Right hindlimb (tissue), 1 donor: ENCODE measurements at regions not wholly inside any gene's neighbourhood (a gene's known extent, or its start where the extent isn't known, plus 50 kb on each side); places are given as distances from the start of the nearest gene placed in this dataset.
"Not testable (repeated sequence)": the region's sequence is repeated elsewhere in the genome, so short reads cannot be mapped to it uniquely, and the experiment has no call there.

ENCODE experiments used
- DNase-seq: peaks from one replicate; pipeline ENCODE4 v3.0.0-alpha.2; 2018

GRCh38 chr9:41754403-41754802 lies 374.8 kb downstream of the CNTNAP3B start:
- not testable (repeated sequence) for DNase-seq

- not testable (repeated sequence) for DNase-seq
Measured at GRCh38 chr9:41741897-41742296, 387.3 kb downstream of the CNTNAP3B start.

GRCh38 chr9:41741173-41741572 lies 388.1 kb downstream of the CNTNAP3B start:
- DNase-seq: not testable (repeated sequence)

- not testable (repeated sequence) for DNase-seq
Measured at GRCh38 chr9:41738681-41739080, 390.5 kb downstream of the CNTNAP3B start.

- DNase-seq: not testable (repeated sequence)
Measured at GRCh38 chr9:41699190-41699589, 430.0 kb downstream of the CNTNAP3B start.

GRCh38 chr9:41697080-41697479 lies 432.1 kb downstream of the CNTNAP3B start:
- not testable (repeated sequence) for DNase-seq

- DNase-seq: not testable (repeated sequence)
Measured at GRCh38 chr9:41679312-41679711, 449.9 kb downstream of the CNTNAP3B start.

- DNase-seq: not testable (repeated sequence)
Measured at GRCh38 chr9:41663497-41664036, 465.7 kb downstream of the CNTNAP3B start.

- DNase-seq: not testable (repeated sequence)
Measured at GRCh38 chr9:41658706-41659105, 469.6 kb upstream of the ZNG1F start.

GRCh38 chr9:41658116-41658515 lies 469.0 kb upstream of the ZNG1F start:
- DNase-seq: not testable (repeated sequence)

GRCh38 chr9:41657141-41657540 lies 468.0 kb upstream of the ZNG1F start:
- not testable (repeated sequence) for DNase-seq

- DNase-seq: peak; percentile 22
Measured at GRCh38 chr9:41655071-41655554, 466.0 kb upstream of the ZNG1F start.

GRCh38 chr9:41654349-41654748 lies 465.2 kb upstream of the ZNG1F start:
- DNase-seq: peak; percentile 12

- DNase-seq: not testable (repeated sequence)
Measured at GRCh38 chr9:41653560-41654340, 464.6 kb upstream of the ZNG1F start.

- not testable (repeated sequence) for DNase-seq
Measured at GRCh38 chr9:41652800-41653199, 463.7 kb upstream of the ZNG1F start.

GRCh38 chr9:41652100-41652713 lies 463.1 kb upstream of the ZNG1F start:
- DNase-seq: not testable (repeated sequence)

GRCh38 chr9:41650086-41650485 lies 461.0 kb upstream of the ZNG1F start:
- not testable (repeated sequence) for DNase-seq

- not testable (repeated sequence) for DNase-seq
Measured at GRCh38 chr9:41648564-41648963, 459.4 kb upstream of the ZNG1F start.

GRCh38 chr9:41646246-41646645 lies 457.1 kb upstream of the ZNG1F start:
- not testable (repeated sequence) for DNase-seq

GRCh38 chr9:41643571-41644279 lies 454.6 kb upstream of the ZNG1F start:
- peak; percentile 73 for DNase-seq

GRCh38 chr9:41633726-41634125 lies 444.6 kb upstream of the ZNG1F start:
- DNase-seq: not testable (repeated sequence)

- not testable (repeated sequence) for DNase-seq
Measured at GRCh38 chr9:41623666-41624065, 434.5 kb upstream of the ZNG1F start.

GRCh38 chr9:41619254-41619653 lies 430.1 kb upstream of the ZNG1F start:
- DNase-seq: not testable (repeated sequence)
